Spleen (tissue), 7 donors: ENCODE measurements at regions not wholly inside any gene's neighbourhood (a gene's known extent, or its start where the extent isn't known, plus 50 kb on each side); places are given as distances from the start of the nearest gene placed in this dataset.

ENCODE experiments used
- POLR2A ChIP-seq, 3 donors: fragments of 450-650 bp; IDR thresholded peaks; one replicate each; pipeline ENCODE4 v1.5.1; 2017; ENCODE audit warnings: antibody characterized with exemption in 3 of 3, mild to moderate bottlenecking in 1 of 3
- TF ChIP-seq, protein P1 (sequence below), 11 experiments: fragments of 200-600 bp in 7 of 11; fragments of 450-650 bp in 4 of 11; sonication (generic) in 4 of 11; IDR thresholded peaks in 8 of 11; conservative IDR thresholded peaks in 3 of 11; 1 replicate in 7 of 11; 2 replicates in 4 of 11; pipeline versions ENCODE4 v1.4.0 to v1.8.0; 2016 to 2021; ENCODE audit warnings: antibody characterized with exemption in 11 of 11, inconsistent platforms in 4 of 11, mild to moderate bottlenecking in 1 of 11
- donor health status: DM: no; HTN: no; CAD: no; lungs with moderate emphysema.
- donor health status: DM: no; HTN: no; CAD: no.
- donor health status: DM: no; HTN: no; CAD: no.

DNA sequence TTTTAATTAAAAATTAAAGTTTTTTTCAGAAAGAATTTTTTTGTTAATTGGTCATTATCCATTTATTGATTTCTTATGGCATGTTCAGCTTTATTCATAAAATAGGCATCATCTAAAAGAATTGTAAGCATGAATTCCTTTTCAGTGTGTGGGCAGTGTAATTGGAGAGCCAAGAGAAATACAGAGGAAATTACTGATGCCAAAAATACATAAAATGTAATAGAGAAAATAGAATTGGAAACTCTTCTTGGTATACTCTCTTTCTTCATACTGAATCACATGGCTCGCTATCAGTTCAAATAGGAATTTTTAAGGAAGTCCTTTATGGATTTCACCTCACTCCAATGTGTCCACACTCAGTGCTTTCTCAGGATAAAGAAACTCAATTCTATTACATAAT lies 663.6 kb upstream of the NRXN1 start:
- TF ChIP-seq POLR2A (IDR thresholded peaks at IDR 0.05) = no peak
- TF ChIP-seq, protein P1, sequence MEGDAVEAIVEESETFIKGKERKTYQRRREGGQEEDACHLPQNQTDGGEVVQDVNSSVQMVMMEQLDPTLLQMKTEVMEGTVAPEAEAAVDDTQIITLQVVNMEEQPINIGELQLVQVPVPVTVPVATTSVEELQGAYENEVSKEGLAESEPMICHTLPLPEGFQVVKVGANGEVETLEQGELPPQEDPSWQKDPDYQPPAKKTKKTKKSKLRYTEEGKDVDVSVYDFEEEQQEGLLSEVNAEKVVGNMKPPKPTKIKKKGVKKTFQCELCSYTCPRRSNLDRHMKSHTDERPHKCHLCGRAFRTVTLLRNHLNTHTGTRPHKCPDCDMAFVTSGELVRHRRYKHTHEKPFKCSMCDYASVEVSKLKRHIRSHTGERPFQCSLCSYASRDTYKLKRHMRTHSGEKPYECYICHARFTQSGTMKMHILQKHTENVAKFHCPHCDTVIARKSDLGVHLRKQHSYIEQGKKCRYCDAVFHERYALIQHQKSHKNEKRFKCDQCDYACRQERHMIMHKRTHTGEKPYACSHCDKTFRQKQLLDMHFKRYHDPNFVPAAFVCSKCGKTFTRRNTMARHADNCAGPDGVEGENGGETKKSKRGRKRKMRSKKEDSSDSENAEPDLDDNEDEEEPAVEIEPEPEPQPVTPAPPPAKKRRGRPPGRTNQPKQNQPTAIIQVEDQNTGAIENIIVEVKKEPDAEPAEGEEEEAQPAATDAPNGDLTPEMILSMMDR (IDR thresholded peaks at IDR 0.05 in 8 of 11, conservative IDR thresholded peaks at IDR 0.05 in 3 of 11) = no peak
